ENCODE measurements at regions not wholly inside any gene's neighbourhood (a gene's known extent, or its start where the extent isn't known, plus 50 kb on each side); places are given as distances from the start of the nearest gene placed in this dataset.

DNA sequence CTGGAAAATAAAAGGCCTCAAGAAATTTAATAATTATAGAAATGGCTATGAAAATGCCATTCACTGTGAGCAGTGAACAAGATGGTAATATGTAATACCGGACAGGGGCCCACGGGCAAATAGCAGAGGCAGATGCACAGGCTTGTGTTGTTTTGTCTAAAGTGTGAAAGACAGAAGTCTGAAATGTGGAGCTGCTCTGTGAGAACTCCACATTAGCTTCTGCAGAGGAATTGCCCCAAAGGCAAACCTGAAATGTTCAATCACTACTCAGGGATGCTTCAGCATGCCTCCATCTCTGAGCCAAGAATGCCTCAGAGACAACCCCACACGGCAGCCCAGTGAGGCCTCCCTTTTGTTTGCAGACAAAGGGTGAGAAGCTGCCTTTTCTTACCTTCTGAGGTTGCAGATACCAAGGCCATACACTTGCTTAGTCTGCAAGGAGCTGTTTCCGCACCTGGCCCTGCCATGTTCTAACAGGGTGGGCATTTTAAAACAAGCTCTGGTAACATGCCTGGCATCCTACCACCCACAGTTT is 124.3 kb upstream of the CXCL14 start:
- TF ChIP-seq, protein P1, sequence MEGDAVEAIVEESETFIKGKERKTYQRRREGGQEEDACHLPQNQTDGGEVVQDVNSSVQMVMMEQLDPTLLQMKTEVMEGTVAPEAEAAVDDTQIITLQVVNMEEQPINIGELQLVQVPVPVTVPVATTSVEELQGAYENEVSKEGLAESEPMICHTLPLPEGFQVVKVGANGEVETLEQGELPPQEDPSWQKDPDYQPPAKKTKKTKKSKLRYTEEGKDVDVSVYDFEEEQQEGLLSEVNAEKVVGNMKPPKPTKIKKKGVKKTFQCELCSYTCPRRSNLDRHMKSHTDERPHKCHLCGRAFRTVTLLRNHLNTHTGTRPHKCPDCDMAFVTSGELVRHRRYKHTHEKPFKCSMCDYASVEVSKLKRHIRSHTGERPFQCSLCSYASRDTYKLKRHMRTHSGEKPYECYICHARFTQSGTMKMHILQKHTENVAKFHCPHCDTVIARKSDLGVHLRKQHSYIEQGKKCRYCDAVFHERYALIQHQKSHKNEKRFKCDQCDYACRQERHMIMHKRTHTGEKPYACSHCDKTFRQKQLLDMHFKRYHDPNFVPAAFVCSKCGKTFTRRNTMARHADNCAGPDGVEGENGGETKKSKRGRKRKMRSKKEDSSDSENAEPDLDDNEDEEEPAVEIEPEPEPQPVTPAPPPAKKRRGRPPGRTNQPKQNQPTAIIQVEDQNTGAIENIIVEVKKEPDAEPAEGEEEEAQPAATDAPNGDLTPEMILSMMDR (conservative IDR thresholded peaks at IDR 0.05) = no peak
- no peak for TF ChIP-seq ZFX (IDR thresholded peaks at IDR 0.05)
